ENCODE measurements at regions not wholly inside any gene's neighbourhood (a gene's known extent, or its start where the extent isn't known, plus 50 kb on each side); places are given as distances from the start of the nearest gene placed in this dataset.

DNA sequence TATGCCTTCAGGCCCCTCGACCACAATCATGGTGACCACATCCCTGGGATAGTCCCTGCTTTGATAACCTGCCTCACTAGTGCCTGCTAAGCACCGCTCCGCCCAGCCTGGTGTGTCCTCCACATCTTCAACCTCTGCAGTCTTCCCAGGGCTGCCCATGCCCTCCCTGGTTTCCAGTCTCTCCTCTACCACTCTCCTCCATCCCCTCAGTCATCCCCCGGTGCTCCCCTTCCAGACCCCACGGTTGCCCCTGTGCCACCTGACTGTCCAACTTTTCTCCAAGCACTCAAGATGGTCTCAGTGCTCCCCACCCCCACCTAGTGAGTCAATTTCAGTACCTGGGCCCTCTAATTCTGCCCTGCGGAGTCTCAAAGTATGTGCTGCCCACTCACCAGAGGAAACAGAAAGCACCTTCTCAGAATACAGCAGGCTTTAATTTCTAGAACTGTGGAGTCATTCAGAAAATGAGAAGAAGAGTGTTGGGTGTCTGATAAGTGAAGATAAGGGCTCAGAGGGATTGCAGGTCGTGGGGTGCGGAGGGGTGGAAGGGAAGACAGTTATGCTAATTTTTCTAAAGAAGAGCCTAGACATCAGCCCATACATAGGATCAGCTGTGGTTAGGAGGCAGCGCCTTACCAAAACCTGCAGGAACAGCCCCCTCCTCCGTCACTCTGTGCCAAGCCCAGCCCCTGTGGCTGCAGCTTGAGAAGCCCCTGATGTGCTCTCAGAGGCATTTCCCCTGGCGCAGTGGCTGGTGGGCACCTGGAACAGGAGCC is 53.6 kb upstream of the CAB39 start:
- TF ChIP-seq POLR2AphosphoS5 (IDR thresholded peaks at IDR 0.05), result no peak
- TF ChIP-seq, protein P1, sequence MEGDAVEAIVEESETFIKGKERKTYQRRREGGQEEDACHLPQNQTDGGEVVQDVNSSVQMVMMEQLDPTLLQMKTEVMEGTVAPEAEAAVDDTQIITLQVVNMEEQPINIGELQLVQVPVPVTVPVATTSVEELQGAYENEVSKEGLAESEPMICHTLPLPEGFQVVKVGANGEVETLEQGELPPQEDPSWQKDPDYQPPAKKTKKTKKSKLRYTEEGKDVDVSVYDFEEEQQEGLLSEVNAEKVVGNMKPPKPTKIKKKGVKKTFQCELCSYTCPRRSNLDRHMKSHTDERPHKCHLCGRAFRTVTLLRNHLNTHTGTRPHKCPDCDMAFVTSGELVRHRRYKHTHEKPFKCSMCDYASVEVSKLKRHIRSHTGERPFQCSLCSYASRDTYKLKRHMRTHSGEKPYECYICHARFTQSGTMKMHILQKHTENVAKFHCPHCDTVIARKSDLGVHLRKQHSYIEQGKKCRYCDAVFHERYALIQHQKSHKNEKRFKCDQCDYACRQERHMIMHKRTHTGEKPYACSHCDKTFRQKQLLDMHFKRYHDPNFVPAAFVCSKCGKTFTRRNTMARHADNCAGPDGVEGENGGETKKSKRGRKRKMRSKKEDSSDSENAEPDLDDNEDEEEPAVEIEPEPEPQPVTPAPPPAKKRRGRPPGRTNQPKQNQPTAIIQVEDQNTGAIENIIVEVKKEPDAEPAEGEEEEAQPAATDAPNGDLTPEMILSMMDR (IDR thresholded peaks at IDR 0.05), result no peak

Measured in upper lobe of left lung (tissue), 4 donors.